H1 (cell line): ENCODE measurements at regions not wholly inside any gene's neighbourhood (a gene's known extent, or its start where the extent isn't known, plus 50 kb on each side); places are given as distances from the start of the nearest gene placed in this dataset.

ENCODE experiments used
- CTCF ChIA-PET: fragments of 300-600 bp; sonication (Branson Sonifier 250); formaldehyde crosslinking; loops from one replicate; lab custom pipeline; 2021; ENCODE audit not compliant: partially characterized antibody; lab: Charles Lee
- POLR2A ChIA-PET: fragments of 300-600 bp; sonication (Branson Sonifier 250); formaldehyde crosslinking; loops from one replicate; lab custom pipeline; 2021; ENCODE audit warnings: inconsistent platforms; ENCODE audit not compliant: partially characterized antibody; lab: Charles Lee
- DNase-seq, 2 experiments: peaks; one replicate each; pipeline versions ENCODE4 v3.0.0 to v3.0.0-alpha.2; 2010 to 2022; ENCODE audit warnings: low spot score in 2 of 2, low read depth in 1 of 2, mixed read lengths in 1 of 2
- FAIRE-seq: peaks from 2 replicates; lab custom pipeline; 2011; peaks lifted over from hg19 to GRCh38; lab: Jason Lieb, UNC
- H2AFZ ChIP-seq: 2 replicates; pipeline ENCODE4 v1.8.1; 2012; ENCODE audit warnings: low read length, inconsistent platforms
- H2AK5ac ChIP-seq: 2 replicates; pipeline ENCODE4 v1.6.1; 2013; ENCODE audit warnings: low read depth, low read length
- H2BK120ac ChIP-seq: replicated peaks from 2 replicates; pipeline ENCODE3; 2013; ENCODE audit warnings: low read depth, low read length, inconsistent platforms
- H2BK12ac ChIP-seq: 2 replicates; pipeline ENCODE4 v1.6.1; 2013; ENCODE audit warnings: low read depth, low read length
- H2BK15ac ChIP-seq: 2 replicates; pipeline ENCODE4 v1.6.1; 2013; ENCODE audit warnings: low read length
- H2BK20ac ChIP-seq: 2 replicates; pipeline ENCODE4 v1.6.1; 2013; ENCODE audit warnings: low read length
- H2BK5ac ChIP-seq: 2 replicates; pipeline ENCODE4 v1.6.1; 2013; ENCODE audit warnings: low read depth, low read length
- H3K14ac ChIP-seq: 2 replicates; pipeline ENCODE4 v1.6.1; 2013; ENCODE audit warnings: inconsistent platforms; ENCODE audit not compliant: insufficient read length
- H3K18ac ChIP-seq: 2 replicates; pipeline ENCODE4 v1.6.1; 2013; ENCODE audit warnings: low read length; ENCODE audit errors: extremely low read depth
- H3K23ac ChIP-seq: 2 replicates; pipeline ENCODE4 v1.6.1; 2013; ENCODE audit warnings: inconsistent platforms; ENCODE audit not compliant: insufficient read length
- H3K23me2 ChIP-seq: 2 replicates; pipeline ENCODE4 v1.6.1; 2013; ENCODE audit warnings: low read depth, low read length
- H3K27ac ChIP-seq: 2 replicates; pipeline ENCODE4 v1.6.1; 2011; ENCODE audit warnings: low read depth, low read length, inconsistent platforms
- H3K27me3 ChIP-seq, 4 experiments: replicated peaks in 1 of 4; 1 replicate in 1 of 4; 2 replicates in 3 of 4; pipeline versions ENCODE4 v1.6.1 to v1.8.1; 2011 to 2013; ENCODE audit warnings: low read length in 3 of 4, mild to moderate bottlenecking in 3 of 4, inconsistent platforms in 2 of 4, mixed read lengths in 2 of 4, moderate library complexity in 1 of 4; ENCODE audit not compliant: control insufficient read depth in 3 of 4, insufficient read depth in 3 of 4; ENCODE audit errors: extremely low read depth in 1 of 4
- H3K36me3 ChIP-seq, 4 experiments: 2 replicates each; pipeline versions ENCODE4 v1.6.1 to v1.8.1; 2011 to 2013; ENCODE audit warnings: mild to moderate bottlenecking in 4 of 4, low read length in 3 of 4, moderate library complexity in 2 of 4, control low read depth in 1 of 4, inconsistent platforms in 1 of 4; ENCODE audit not compliant: insufficient read depth in 4 of 4, control insufficient read depth in 2 of 4
- H3K4ac ChIP-seq: replicated peaks from 2 replicates; pipeline ENCODE3; 2013; ENCODE audit warnings: low read length, low read depth, mixed read lengths, inconsistent platforms; ENCODE audit not compliant: insufficient read length
- H3K4me1 ChIP-seq, 4 experiments: replicated peaks in 1 of 4; 1 replicate in 1 of 4; 2 replicates in 3 of 4; pipeline versions ENCODE4 v1.6.1 to v1.8.1; 2011 to 2013; ENCODE audit warnings: low read length in 3 of 4, inconsistent platforms in 2 of 4, mixed read lengths in 1 of 4; ENCODE audit not compliant: insufficient read depth in 4 of 4, control insufficient read depth in 3 of 4
- H3K4me2 ChIP-seq, 2 experiments: 2 replicates each; pipeline versions ENCODE4 v1.6.1 to v1.8.1; 2011 to 2013; ENCODE audit warnings: low read depth in 2 of 2, low read length in 2 of 2, control low read depth in 1 of 2, inconsistent platforms in 1 of 2, mild to moderate bottlenecking in 1 of 2; ENCODE audit not compliant: insufficient read depth in 1 of 2
- H3K4me3 ChIP-seq, 4 experiments: fragments of 200-600, 300-600 bp in 1 of 4; sonication (generic), shearing (Covaris generic), sonication (Bioruptor Twin) in 1 of 4; 2 replicates each; pipeline versions ENCODE4 v1.5.1 to v1.8.1; 2011 to 2016; ENCODE audit warnings: low read length in 4 of 4, low read depth in 3 of 4, control low read depth in 2 of 4, inconsistent platforms in 2 of 4, mild to moderate bottlenecking in 2 of 4, mixed read lengths in 1 of 4, moderate library complexity in 1 of 4; ENCODE audit not compliant: insufficient read depth in 2 of 4; ENCODE audit errors: extremely low read depth in 1 of 4
- H3K56ac ChIP-seq: replicated peaks from 2 replicates; pipeline ENCODE3; 2013; ENCODE audit warnings: low read depth, mild to moderate bottlenecking, mixed read lengths, low read length, inconsistent platforms; ENCODE audit not compliant: insufficient read length
- H3K79me1 ChIP-seq: 2 replicates; pipeline ENCODE4 v1.6.1; 2013; ENCODE audit warnings: low read depth, low read length, control low read depth
- H3K79me2 ChIP-seq, 2 experiments: 2 replicates each; pipeline versions ENCODE4 v1.6.1 to v1.8.1; 2012 to 2013; ENCODE audit warnings: low read length in 2 of 2, mild to moderate bottlenecking in 2 of 2, inconsistent platforms in 1 of 2; ENCODE audit not compliant: insufficient read depth in 2 of 2, control insufficient read depth in 1 of 2
- H3K9ac ChIP-seq, 4 experiments: replicated peaks in 1 of 4; 1 replicate in 1 of 4; 2 replicates in 3 of 4; pipeline versions ENCODE4 v1.6.1 to v1.8.1; 2011 to 2013; ENCODE audit warnings: low read depth in 3 of 4, low read length in 3 of 4, control low read depth in 2 of 4, mild to moderate bottlenecking in 2 of 4, moderate library complexity in 2 of 4, inconsistent platforms in 1 of 4; ENCODE audit errors: extremely low read depth in 1 of 4
- H3K9me3 ChIP-seq, 2 experiments: 2 replicates each; pipeline versions ENCODE4 v1.6.1 to v1.8.1; 2012 to 2013; ENCODE audit warnings: mild to moderate bottlenecking in 2 of 2, moderate library complexity in 2 of 2, control low read depth in 1 of 2, inconsistent platforms in 1 of 2, low read depth in 1 of 2, low read length in 1 of 2, mixed read lengths in 1 of 2; ENCODE audit not compliant: insufficient read depth in 2 of 2
- H4K20me1 ChIP-seq, 2 experiments: replicated peaks in 1 of 2; 2 replicates each; pipeline versions ENCODE3 to v1.8.1; 2011 to 2013; ENCODE audit warnings: inconsistent platforms in 2 of 2, low read length in 2 of 2, mild to moderate bottlenecking in 1 of 2; ENCODE audit not compliant: insufficient read depth in 2 of 2, control insufficient read depth in 1 of 2
- H4K5ac ChIP-seq: 2 replicates; pipeline ENCODE4 v1.6.1; 2013; ENCODE audit warnings: low read length, low read depth, mixed read lengths, inconsistent platforms; ENCODE audit not compliant: insufficient read length
- H4K8ac ChIP-seq: 2 replicates; pipeline ENCODE4 v1.8.0; 2013; ENCODE audit warnings: mild to moderate bottlenecking, moderate library complexity, low read length, inconsistent platforms; ENCODE audit not compliant: insufficient read depth; ENCODE audit errors: extremely low read depth
- H4K91ac ChIP-seq: replicated peaks from 2 replicates; pipeline ENCODE3; 2013; ENCODE audit warnings: low read length, mixed read lengths, inconsistent platforms; ENCODE audit not compliant: insufficient read length
- CEBPB ChIP-seq: IDR thresholded peaks from 2 replicates; pipeline ENCODE4 v1.6.1; 2012; ENCODE audit warnings: low read depth, low read length
- WGBS, 2 experiments: shearing (Covaris generic) in 1 of 2; methylation state at CpG; one replicate each; pipeline versions ENCODE4 v1.1.6 to v1.1.7; 2013 to 2015; ENCODE audit warnings: low lambda C conversion rate in 2 of 2, mixed read lengths in 2 of 2, inconsistent platforms in 1 of 2, low coverage in 1 of 2, missing lambda C conversion rate in 1 of 2; ENCODE audit not compliant: insufficient replicate concordance in 2 of 2, insufficient coverage in 1 of 2, insufficient read length in 1 of 2; ENCODE audit errors: extremely low coverage in 1 of 2, missing lambda C conversion rate in 1 of 2; 5-methylcytosine and 5-hydroxymethylcytosine counted together
- TF ChIP-seq, protein P1 (sequence below): IDR thresholded peaks from 2 replicates; pipeline ENCODE4 v1.6.1; 2011; ENCODE audit warnings: low read length, improper control_type of control experiment

DNA sequence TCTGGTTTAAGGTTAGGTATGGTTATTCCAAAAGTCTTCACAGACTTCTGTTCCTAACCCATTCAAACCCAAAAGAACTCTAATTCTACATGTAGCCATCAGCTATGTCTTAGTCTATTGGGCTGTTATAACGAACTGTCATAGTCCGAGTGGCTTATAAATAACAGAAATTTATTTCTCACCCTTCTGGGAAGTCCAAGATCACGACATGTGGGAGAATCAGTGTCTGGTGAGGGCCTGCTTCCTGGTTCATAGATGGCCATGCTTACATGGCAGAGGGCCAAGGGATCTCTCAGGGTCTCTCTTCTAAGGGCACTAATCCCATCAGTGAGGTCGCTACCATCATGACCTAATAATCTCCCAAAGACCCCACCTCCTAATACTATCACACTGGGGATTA lies 103.0 kb upstream of the PPP2R5A start:
- H4K91ac ChIP-seq, result no peak overlapping the region
- H3K4me3 ChIP-seq, result no peak overlapping the region
- no peak overlapping the region for H3K9ac ChIP-seq
- no peaks in the 10 kb centered on the region for H3K79me2 ChIP-seq
- H3K36me3 ChIP-seq, result no peaks in the 10 kb centered on the region
- no peak overlapping the region for H2BK120ac ChIP-seq
- no peaks in the 10 kb centered on the region for H3K4me1 ChIP-seq
- H3K23ac ChIP-seq, result no peak overlapping the region
- POLR2A ChIA-PET, result no interaction called here
- no peak overlapping the region for H2BK12ac ChIP-seq
- FAIRE-seq (no peak), DNase-seq (no peak)
- no peak overlapping the region for H2AK5ac ChIP-seq
- CTCF ChIA-PET, result no interaction called here
- no peak overlapping the region for H3K14ac ChIP-seq
- H4K8ac ChIP-seq, result no peak overlapping the region
- no peak overlapping the region for H3K27ac ChIP-seq
- H4K20me1 ChIP-seq, result no peaks in the 10 kb centered on the region
- no peaks in the 10 kb centered on the region for H3K79me1 ChIP-seq
- no peaks in the 10 kb centered on the region for H3K27me3 ChIP-seq
- no peak overlapping the region for H4K5ac ChIP-seq
- no peak overlapping the region for H2BK5ac ChIP-seq
- H3K56ac ChIP-seq, result no peak overlapping the region
- no peak overlapping the region for H2BK15ac ChIP-seq
- WGBS, 2 experiments, result 94% methylated on average over 4 of the region's 4 CpGs; no CpG with 5 or more reads in 1 of the 2 experiments
- H3K4ac ChIP-seq, result no peak overlapping the region
- H3K4me2 ChIP-seq, result no peak overlapping the region
- no peak overlapping the region for H2AFZ ChIP-seq
- no peak overlapping the region for H3K18ac ChIP-seq
- H3K9me3 ChIP-seq, result no peaks in the 10 kb centered on the region
- no peak overlapping the region for H2BK20ac ChIP-seq
- no peaks in the 10 kb centered on the region for H3K23me2 ChIP-seq
- TF ChIP-seq CEBPB, result no peak
- TF ChIP-seq, protein P1, sequence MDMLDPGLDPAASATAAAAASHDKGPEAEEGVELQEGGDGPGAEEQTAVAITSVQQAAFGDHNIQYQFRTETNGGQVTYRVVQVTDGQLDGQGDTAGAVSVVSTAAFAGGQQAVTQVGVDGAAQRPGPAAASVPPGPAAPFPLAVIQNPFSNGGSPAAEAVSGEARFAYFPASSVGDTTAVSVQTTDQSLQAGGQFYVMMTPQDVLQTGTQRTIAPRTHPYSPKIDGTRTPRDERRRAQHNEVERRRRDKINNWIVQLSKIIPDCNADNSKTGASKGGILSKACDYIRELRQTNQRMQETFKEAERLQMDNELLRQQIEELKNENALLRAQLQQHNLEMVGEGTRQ, result no peak
